NCI-H1417 treated with DMSO at 0.1 percent for 48 hours (cell line): ENCODE measurements at regions not wholly inside any gene's neighbourhood (a gene's known extent, or its start where the extent isn't known, plus 50 kb on each side); places are given as distances from the start of the nearest gene placed in this dataset.

Experiments used
- DNase-seq: peaks from one replicate; lab custom pipeline; 2025; lab: John Stamatoyannopoulos, UW

DNA sequence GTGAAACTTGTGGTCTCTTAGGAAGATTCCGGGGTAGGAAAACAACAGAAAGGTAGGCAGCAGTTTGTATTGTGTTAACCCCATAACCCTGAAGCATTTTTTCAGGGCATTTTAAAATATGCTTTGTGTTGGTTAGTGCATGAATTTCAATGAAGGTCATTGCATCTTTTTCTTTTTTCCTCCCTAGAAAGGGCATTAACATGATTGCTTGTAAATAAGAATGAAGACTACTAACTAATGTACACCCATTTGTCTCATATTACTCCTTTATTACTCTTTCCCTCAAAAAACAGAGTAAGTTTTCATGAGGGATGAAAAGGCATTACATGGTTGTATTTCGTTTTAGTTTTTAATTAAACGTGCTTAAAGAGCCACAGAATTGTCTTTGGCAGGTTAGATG is 141.4 kb downstream of the OGFRL1 start:
- DNase-seq = no peak

- no peak for DNase-seq
These were observed 144.8 kb downstream of the OGFRL1 start for GRCh38 chr6:71433441-71433840.

DNA sequence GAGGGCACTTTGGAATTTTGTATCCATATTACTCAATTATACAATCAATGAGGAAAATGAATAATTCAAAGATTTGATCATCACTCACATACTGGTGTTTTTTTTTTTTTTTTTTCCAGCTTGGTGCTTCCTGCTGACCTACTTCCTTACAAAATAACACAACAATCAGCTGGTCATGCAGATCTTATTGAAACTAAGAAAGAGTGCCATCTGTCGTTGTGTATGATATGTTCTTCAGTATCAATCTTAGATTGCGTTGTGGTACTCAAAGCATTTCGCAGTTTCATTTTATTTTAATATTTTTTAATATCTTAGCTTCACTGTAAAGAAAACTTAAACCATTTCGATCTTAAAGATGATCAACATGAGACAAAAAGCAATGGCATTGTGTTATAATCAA is 155.6 kb downstream of the OGFRL1 start:
- no peak for DNase-seq

DNA sequence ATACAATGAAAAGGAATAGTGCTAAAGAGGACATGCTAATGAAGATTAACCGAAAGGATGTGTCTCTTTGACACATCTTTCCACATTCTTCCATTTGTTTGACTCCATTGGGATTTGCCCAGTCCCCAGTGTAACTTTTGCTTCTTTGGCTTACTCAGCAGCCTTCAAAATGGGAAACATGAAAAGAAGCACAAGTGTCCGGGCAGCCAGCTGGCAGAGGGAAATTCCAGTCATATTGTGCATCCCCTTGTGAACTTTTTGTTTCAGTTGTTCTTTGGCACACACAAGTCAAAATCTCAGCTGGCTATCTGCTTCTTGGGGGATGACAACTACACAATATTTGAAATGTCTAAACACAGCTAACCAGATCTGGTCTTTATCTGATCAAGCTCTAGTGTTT is 157.4 kb downstream of the OGFRL1 start:
- no peak for DNase-seq

- DNase-seq = no peak
These were observed 157.9 kb downstream of the OGFRL1 start for GRCh38 chr6:71446470-71446869.

- no peak for DNase-seq
These were observed 164.2 kb downstream of the OGFRL1 start for GRCh38 chr6:71452697-71453370.

- no peak for DNase-seq
These were observed 164.7 kb downstream of the OGFRL1 start for GRCh38 chr6:71453371-71453706.

DNA sequence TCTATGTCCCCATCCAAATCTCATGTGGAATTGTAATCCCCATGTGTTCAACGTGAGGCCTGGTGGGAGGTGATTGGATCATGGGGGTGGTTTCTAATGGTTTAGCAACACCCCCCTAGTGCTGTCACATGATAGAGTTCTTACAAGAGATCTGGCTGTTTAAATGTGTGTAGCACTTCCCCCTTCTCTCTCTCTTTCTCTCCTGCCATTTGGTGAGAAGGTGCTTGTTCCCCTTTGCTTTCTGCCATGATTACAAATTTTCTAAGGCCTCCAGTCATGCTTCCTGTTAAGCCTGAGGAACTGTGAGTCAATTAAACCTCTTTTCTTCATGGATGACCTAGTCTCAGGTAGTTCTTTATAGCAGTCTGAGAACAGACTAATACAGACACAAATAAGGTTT is 165.4 kb downstream of the OGFRL1 start:
- no peak for DNase-seq

GRCh38 chr6:71457929-71458328 is 169.3 kb downstream of the OGFRL1 start:
- DNase-seq = no peak

DNA sequence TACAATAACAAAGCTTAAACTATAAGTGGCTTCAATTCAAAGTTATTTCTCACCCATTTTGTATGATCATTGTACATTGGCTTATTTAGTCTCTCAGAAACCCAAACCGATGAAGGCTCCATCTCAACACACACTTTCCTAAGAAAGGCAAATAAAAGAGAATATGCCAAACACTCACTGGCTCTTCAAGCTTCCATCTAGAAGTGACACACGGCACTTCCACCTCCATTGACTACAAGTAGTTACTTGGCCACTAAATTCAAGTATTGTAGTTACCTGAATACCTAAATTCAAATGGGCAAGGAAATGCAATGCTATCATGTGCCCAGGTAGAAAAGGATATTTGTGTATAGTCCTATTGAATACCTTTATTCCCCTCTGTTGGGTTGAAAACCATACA is 170.6 kb downstream of the OGFRL1 start:
- DNase-seq = no peak

- no peak for DNase-seq
These were observed 172.3 kb downstream of the OGFRL1 start for GRCh38 chr6:71460933-71461332.

DNA sequence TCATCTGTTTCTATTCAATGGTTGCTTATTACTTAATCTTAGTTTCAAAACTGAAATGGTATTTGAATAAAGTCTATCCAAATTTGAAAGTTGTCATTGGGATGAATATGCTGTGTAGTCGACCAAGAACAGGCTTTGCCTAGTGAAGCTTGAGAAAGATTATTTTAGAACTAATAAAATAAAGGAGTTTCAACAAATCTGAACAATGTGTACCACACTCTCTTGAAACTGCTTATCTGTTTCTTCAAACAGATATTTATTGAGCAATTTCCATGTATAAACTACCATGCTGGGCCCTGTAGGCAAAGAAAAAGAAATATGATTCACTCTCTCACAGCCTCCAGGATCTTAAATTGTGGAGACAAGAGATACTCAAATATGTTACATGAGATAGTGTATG is 174.4 kb downstream of the OGFRL1 start:
- DNase-seq = no peak

GRCh38 chr6:71465096-71465495 is 176.5 kb downstream of the OGFRL1 start:
- no peak for DNase-seq

DNA sequence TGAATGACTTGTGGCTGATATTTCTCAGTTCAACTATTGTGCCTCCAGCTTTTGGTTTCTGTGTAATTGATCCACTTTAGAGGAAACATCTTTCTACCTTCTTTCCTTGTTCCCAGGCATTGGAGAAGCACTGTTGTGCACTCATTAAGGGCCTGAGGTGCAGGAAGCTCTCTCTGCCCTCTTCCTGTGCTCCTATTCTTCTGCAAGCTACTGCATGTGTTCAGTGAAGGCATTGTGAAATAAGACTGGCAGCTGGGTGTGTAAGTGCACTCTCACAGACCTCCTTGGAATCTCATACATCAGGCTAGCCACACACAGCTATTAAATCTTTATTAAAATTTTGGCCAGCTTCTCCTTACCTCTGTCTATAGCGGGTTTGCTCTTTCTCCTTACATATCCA is 177.8 kb downstream of the OGFRL1 start:
- no peak for DNase-seq

DNA sequence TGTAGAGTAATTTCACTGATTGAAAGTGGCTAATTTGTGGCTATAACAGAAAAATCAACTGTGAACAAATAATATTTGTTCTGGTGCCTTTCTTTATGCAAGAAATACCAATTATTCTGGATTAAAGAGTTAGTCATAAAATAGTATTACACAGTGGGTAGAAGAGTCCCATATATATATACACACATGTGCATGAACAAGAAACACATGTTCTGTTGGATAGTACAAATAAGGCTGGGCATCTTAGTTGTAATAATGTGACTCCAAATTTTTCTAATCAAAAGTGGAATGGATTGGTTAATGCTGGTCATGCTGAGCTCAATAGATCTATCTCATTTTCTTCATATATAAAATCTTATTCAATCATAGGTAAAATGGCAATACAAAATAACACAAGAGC is 179.4 kb downstream of the OGFRL1 start:
- no peak for DNase-seq

GRCh38 chr6:71468841-71469700 is 180.5 kb downstream of the OGFRL1 start:
- DNase-seq = no peak

DNA sequence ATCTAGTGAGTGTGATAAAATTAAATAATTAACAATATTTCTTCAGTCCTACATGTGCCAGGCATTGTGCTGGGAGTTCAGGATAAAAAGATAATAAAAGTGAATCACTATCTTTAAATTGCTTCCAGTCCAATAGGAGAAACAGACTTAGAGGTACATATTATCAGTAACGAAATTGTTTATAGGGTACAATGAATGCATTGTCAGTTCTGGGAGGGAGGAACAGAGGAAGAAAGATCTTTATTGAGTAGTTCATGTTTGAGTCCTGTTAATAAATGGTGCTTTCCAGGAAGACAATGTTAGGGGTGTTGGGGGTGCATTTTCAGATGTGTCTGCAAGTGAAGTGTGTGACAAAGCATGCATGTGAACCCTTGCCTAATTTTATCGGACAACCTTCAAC is 183.1 kb downstream of the OGFRL1 start:
- DNase-seq = no peak

DNA sequence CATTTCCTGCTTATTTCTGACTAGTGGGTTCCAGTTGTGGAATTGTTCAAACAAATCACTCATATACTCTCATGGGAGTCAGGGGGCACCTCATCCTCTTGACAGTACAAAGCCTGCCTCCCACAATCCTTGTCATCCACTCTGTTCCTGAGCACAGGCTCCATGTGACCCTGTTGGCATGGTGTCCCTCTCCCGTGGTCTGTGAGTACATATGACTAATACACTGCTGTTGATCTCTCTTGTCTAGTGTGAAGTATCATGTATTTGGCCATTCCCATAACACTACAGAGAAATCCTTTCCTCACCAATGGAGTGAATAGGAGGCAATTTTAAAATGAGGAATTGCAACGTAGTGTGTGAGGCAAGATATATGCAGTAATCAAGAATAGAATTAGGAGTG is 185.3 kb downstream of the OGFRL1 start:
- DNase-seq = no peak

DNA sequence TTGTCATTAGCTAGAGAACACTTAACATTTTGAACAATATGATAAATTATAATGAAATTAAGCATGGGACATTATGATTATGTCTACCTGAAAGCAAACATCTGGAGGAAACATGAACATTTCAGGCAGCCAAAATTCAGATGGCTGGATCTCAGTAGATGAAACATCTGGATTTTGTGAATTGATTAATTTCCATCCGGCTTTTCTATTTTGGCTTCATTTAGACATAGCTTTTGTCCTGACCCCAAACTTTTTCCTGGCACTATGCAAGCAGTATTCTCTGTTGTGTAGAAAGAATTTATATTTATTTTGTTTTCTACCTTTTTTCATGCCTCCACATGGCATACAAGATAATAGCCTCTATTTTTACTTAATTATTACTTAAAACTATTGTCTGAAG is 186.3 kb downstream of the OGFRL1 start:
- DNase-seq = no peak

DNA sequence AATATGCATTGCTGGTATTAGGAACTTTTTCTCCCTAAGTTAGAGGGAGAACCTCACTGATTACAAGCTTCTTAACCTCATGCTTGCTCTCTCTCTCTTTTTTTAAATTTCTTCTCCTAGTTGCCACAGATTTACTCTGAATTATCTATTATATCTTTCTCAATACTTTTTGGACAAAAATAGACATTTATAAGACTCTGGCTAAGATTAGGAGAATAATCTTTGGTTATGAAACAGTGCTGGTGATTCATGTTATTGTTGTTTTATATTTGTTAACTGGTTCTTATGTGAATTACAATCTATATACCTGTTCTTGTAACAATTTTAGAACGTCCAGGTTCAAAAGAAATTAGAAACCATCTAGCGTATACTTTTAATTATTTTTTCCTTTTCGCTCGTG is 187.8 kb downstream of the OGFRL1 start:
- DNase-seq = no peak

GRCh38 chr6:71476872-71477271 is 188.3 kb downstream of the OGFRL1 start:
- DNase-seq = no peak

GRCh38 chr6:71478834-71479541 is 190.4 kb downstream of the OGFRL1 start:
- DNase-seq = no peak

DNA sequence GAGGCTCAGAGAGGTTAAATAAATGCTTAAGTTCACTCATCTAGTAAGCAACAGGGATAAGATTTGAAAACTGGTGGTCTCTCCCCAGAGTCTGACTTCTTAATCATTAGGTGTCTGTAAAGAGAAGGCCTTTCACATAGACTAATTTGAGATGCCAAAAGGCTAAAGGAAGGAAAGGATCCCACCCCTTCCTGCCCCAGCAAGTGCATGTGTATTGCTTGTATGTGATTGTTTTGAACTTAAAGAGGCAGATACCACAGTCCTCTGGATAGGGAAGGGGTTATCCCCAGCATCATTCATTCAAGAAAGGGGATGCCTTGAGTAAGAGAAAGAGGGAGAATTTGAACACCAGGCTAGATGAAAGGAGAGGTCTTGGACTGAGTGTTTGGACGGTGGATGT is 192.0 kb downstream of the OGFRL1 start:
- no peak for DNase-seq
